HG03025 (cell line): ENCODE measurements at regions not wholly inside any gene's neighbourhood (a gene's known extent, or its start where the extent isn't known, plus 50 kb on each side); places are given as distances from the start of the nearest gene placed in this dataset.

ENCODE experiments used
- ATAC-seq: cut with Tn5 transposase; IDR thresholded peaks from one replicate; pipeline ENCODE4 v1.9.1; 2021; ENCODE audit warnings: mild to moderate bottlenecking, moderate library complexity; ENCODE audit not compliant: unreplicated experiment, low FRiP score

GRCh38 chr2:45218297-45218696, 209.0 kb upstream of the SIX2 start:
- ATAC-seq = no peak

- ATAC-seq = no peak
Measured at GRCh38 chr2:45216118-45216517, 206.9 kb upstream of the SIX2 start.

GRCh38 chr2:45214550-45214949, 205.3 kb upstream of the SIX2 start:
- ATAC-seq = no peak

GRCh38 chr2:45212953-45213635, 203.8 kb upstream of the SIX2 start:
- ATAC-seq = no peak

GRCh38 chr2:45211636-45212035, 202.4 kb upstream of the SIX2 start:
- no peak for ATAC-seq

- no peak for ATAC-seq
Measured at GRCh38 chr2:45210462-45211195, 201.4 kb upstream of the SIX2 start.

- ATAC-seq = no peak
Measured at GRCh38 chr2:45209875-45210274, 200.6 kb upstream of the SIX2 start.

- no peak for ATAC-seq
Measured at GRCh38 chr2:45209302-45209701, 200.1 kb upstream of the SIX2 start.

- ATAC-seq = no peak
Measured at GRCh38 chr2:45207101-45207500, 197.8 kb upstream of the SIX2 start.

- ATAC-seq = no peak
Measured at GRCh38 chr2:45205985-45206384, 196.7 kb upstream of the SIX2 start.

GRCh38 chr2:45205480-45205879, 196.2 kb upstream of the SIX2 start:
- ATAC-seq = no peak

GRCh38 chr2:45203400-45203799, 194.1 kb upstream of the SIX2 start:
- ATAC-seq = no peak

GRCh38 chr2:45199973-45200372, 190.7 kb upstream of the SIX2 start:
- no peak for ATAC-seq

GRCh38 chr2:45195916-45196315, 186.7 kb upstream of the SIX2 start:
- ATAC-seq = no peak

- ATAC-seq = no peak
Measured at GRCh38 chr2:45194596-45194995, 185.3 kb upstream of the SIX2 start.

- ATAC-seq = no peak
Measured at GRCh38 chr2:45193581-45193980, 184.3 kb upstream of the SIX2 start.

- no peak for ATAC-seq
Measured at GRCh38 chr2:45192991-45193390, 183.7 kb upstream of the SIX2 start.

- no peak for ATAC-seq
Measured at GRCh38 chr2:45192481-45192880, 183.2 kb upstream of the SIX2 start.

GRCh38 chr2:45191976-45192375, 182.7 kb upstream of the SIX2 start:
- ATAC-seq = no peak

GRCh38 chr2:45191146-45191863, 182.1 kb upstream of the SIX2 start:
- no peak for ATAC-seq

- ATAC-seq = no peak
Measured at GRCh38 chr2:45190481-45190942, 181.3 kb upstream of the SIX2 start.
